Fibroblast of villous mesenchyme (primary cell): ENCODE measurements at regions not wholly inside any gene's neighbourhood (a gene's known extent, or its start where the extent isn't known, plus 50 kb on each side); places are given as distances from the start of the nearest gene placed in this dataset.

Experiments
- DNase-seq: peaks from one replicate; pipeline ENCODE4 v3.0.0-alpha.2; 2010; ENCODE audit warnings: low read depth
- H3K4me3 ChIP-seq: 2 replicates; pipeline ENCODE4 v1.5.1; 2011; ENCODE audit warnings: low read depth, mild to moderate bottlenecking, low read length
- TF ChIP-seq, protein P1 (sequence below): IDR thresholded peaks from 2 replicates; pipeline ENCODE4 v1.5.1; 2012; ENCODE audit warnings: low read depth, mild to moderate bottlenecking, low read length; ENCODE audit not compliant: insufficient read depth

DNA sequence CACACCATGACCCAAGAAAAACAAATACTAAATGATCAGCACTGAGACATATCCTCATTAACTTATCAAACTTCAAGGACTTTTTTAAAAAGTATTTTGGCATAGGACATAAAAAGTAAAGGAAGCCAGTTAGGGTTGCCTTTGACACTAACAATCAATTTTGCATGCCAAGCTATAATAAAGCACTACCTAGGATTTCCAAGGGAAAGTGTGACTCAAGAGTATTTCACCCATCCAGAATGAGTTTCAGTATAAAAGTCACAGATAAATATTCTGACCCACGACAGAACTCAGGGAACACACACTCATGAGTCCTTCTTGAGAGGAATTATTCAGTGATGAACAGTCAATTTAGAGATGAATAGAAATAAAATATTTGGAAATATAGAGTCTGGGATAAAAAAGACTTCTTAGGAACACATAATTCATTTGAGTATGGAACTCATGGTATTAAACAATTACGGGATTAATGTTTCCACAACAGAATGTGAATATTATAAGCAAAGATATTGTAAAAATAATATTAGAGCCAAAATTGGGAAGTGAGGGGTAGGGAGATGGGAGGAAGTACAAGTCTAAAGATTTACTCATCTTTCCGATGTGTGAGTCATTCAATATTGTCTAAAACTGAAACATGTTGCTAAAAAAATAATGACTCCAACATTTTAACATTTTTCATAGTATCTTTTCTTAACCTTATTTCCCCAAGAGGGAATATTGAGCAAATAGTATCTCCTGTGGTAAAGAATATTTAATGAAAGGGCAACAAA is 143.5 kb upstream of the LNX1 start:
- H3K4me3 ChIP-seq: no peak overlapping the region

DNA sequence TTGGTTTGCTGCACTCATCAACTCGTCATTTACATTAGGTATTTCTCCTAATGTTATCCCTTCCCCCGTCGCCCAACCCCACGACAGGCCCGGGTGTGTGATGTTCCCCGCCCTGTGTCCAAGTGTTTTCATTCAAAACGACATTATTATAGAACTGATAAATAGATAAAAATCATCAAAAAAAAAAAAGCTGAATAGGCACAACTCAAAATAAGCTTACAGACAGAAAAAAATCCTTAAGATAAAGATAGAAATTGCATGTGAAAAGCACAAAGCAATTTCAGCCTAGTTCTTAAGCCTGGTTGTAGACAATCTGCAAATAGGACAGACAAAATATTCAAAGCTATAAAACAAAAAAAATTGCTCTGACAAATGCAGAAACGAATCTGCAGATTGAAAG is 142.9 kb upstream of the LNX1 start:
- TF ChIP-seq, protein P1, sequence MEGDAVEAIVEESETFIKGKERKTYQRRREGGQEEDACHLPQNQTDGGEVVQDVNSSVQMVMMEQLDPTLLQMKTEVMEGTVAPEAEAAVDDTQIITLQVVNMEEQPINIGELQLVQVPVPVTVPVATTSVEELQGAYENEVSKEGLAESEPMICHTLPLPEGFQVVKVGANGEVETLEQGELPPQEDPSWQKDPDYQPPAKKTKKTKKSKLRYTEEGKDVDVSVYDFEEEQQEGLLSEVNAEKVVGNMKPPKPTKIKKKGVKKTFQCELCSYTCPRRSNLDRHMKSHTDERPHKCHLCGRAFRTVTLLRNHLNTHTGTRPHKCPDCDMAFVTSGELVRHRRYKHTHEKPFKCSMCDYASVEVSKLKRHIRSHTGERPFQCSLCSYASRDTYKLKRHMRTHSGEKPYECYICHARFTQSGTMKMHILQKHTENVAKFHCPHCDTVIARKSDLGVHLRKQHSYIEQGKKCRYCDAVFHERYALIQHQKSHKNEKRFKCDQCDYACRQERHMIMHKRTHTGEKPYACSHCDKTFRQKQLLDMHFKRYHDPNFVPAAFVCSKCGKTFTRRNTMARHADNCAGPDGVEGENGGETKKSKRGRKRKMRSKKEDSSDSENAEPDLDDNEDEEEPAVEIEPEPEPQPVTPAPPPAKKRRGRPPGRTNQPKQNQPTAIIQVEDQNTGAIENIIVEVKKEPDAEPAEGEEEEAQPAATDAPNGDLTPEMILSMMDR: no peak
- no peak overlapping the region for H3K4me3 ChIP-seq
- no peak for DNase-seq

More for the DNA sequence above, 143.5 kb upstream of the LNX1 start:
- peak; percentile 25 for DNase-seq
- TF ChIP-seq, protein P1: no peak

DNA sequence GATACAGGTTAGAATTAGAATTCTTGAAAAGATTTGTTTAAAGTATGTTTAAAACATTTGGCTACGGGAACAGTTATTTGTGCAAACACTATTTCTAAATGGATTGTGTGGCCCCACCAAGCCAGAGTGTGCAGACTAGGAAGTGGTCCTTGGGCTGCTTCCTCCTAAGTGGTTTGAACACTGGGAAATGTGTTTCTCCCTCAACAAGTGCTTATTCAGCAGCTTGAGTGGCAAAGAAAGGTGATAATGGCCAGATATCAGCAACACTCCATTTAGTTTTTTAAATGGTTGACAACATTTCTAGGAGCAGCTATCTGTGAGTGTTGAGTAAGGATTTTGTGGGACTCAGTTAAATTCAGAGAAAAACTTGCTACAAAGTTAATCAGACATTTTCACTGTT is 141.4 kb upstream of the LNX1 start:
- no peak for DNase-seq
- no peak overlapping the region for H3K4me3 ChIP-seq
- TF ChIP-seq, protein P1: no peak

DNA sequence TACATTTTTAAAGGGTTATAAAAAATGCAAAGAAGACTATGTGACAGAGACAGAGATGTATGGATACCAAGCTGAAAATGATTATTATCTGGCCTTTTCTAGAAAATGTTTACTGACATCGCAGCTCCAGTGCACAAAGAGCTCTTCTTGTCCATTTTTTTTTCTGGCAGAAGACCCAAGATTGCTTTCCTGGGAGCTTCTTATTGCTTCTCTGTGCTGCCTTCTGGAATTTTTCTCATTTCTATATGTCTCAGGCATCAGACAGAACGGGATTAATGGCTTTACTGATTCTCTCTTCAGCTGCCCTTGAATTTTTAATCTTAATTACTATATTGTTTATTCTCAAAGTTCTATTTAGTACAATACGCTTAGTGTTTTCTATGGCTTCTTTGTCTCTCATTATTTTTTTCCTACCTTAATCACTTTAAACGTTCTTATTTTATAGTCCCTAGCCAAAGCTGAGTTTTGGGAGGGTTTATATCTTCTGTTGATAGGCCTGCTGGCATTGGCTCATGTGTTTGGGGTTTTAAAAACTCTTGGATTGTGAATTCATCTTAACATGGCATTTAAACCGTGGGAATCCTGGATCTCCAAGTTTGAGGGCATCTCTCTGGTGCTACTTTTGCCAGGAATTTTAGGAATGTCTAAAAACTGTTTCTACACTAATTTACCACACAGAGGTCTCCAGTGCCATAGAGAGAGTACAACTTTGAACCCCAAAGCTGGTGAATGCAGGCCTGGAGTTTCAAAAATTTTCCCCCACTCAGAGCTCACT is 138.9 kb upstream of the LNX1 start:
- TF ChIP-seq, protein P1: no peak
- peak; percentile 37 for DNase-seq
- no peak overlapping the region for H3K4me3 ChIP-seq

DNA sequence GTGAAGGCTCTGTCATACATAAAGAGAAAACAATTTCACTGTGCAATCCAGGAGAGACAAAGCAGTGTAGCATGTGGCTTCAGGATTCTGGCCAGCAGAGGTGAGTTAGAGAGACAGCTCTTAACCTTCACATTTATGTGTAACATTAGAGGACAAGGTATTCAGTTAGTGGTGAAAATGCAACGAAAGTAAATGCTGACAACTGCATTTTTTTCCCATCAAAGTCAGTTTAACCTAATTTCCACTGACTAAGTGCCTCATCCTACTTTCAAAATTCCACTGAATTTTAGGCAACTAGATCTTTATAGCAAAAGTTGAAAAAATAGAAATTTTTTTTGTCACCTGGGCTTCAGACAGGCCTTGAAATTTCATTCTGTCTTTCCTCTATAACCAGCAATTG is 130.8 kb upstream of the LNX1 start:
- H3K4me3 ChIP-seq: no peak overlapping the region
- no peak for DNase-seq
- TF ChIP-seq, protein P1: no peak

DNA sequence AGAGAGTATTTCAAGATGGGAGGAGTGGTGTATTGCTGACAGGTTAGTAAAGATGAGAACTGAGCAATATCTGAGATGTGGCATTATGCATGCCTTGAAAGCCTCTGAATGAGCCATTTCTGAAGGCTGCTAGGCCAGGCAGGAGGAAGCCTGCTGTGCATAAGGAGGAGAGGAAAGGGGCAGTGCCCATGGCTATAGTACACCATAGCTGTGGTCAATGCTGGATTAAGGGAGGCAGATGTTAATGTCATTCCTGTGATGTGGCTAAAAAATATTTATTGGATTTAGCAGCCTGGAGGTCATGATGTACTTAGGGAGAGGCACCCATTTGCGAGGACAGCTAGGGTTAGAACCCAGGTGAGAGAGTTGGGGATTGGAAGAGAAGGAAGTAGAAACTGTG is 130.0 kb upstream of the LNX1 start:
- H3K4me3 ChIP-seq: no peak overlapping the region
- TF ChIP-seq, protein P1: no peak
- DNase-seq: peak; percentile 69
